ENCODE measurements at regions not wholly inside any gene's neighbourhood (a gene's known extent, or its start where the extent isn't known, plus 50 kb on each side); places are given as distances from the start of the nearest gene placed in this dataset.

- no peak overlapping the region for H3K4me3 ChIP-seq (ENCODE audit: low read depth in 1 of 2, low read length in 2 of 2)
- no peaks in the 10 kb centered on the region for H3K27me3 ChIP-seq (ENCODE audit: low read depth, low read length)
- H3K4me1 ChIP-seq (ENCODE audit: control insufficient read depth in 1 of 2, insufficient read depth in 2 of 2, low read length in 2 of 2), result no peaks in the 10 kb centered on the region
- no peaks in the 10 kb centered on the region for H3K9me3 ChIP-seq (ENCODE audit: control insufficient read depth in 1 of 2, low read length in 2 of 2)
- H3K36me3 ChIP-seq (ENCODE audit: control insufficient read depth in 1 of 2, insufficient read depth in 2 of 2, low read length in 2 of 2), result no peaks in the 10 kb centered on the region
- no peak overlapping the region for H3K27ac ChIP-seq (ENCODE audit: low read length)
Observed at GRCh38 chr14:82511399-82511798, 977.7 kb upstream of the SEL1L start.

- Histone ChIP-seq H3K4me1 (ENCODE audit: control insufficient read depth in 1 of 2, insufficient read depth in 2 of 2, low read length in 2 of 2) (no peaks in the 10 kb centered on the region), H3K4me3 (ENCODE audit: low read depth in 1 of 2, low read length in 2 of 2) (no peak overlapping the region), H3K27ac (ENCODE audit: low read length) (no peak overlapping the region), H3K27me3 (ENCODE audit: low read depth, low read length) (no peaks in the 10 kb centered on the region), H3K36me3 (ENCODE audit: control insufficient read depth in 1 of 2, insufficient read depth in 2 of 2, low read length in 2 of 2) (no peaks in the 10 kb centered on the region), H3K9me3 (ENCODE audit: control insufficient read depth in 1 of 2, low read length in 2 of 2) (no peaks in the 10 kb centered on the region)
Observed at GRCh38 chr14:82520765-82521164, 987.1 kb upstream of the SEL1L start.

GRCh38 chr14:82521191-82521590 is 987.5 kb upstream of the SEL1L start:
- no peak overlapping the region for H3K27ac ChIP-seq (ENCODE audit: low read length)
- no peak overlapping the region for H3K4me3 ChIP-seq (ENCODE audit: low read depth in 1 of 2, low read length in 2 of 2)
- H3K4me1 ChIP-seq (ENCODE audit: control insufficient read depth in 1 of 2, insufficient read depth in 2 of 2, low read length in 2 of 2), result no peaks in the 10 kb centered on the region
- H3K9me3 ChIP-seq (ENCODE audit: control insufficient read depth in 1 of 2, low read length in 2 of 2), result no peaks in the 10 kb centered on the region
- no peaks in the 10 kb centered on the region for H3K27me3 ChIP-seq (ENCODE audit: low read depth, low read length)
- no peaks in the 10 kb centered on the region for H3K36me3 ChIP-seq (ENCODE audit: control insufficient read depth in 1 of 2, insufficient read depth in 2 of 2, low read length in 2 of 2)

- Histone ChIP-seq H3K9me3 (ENCODE audit: control insufficient read depth in 1 of 2, low read length in 2 of 2) (no peaks in the 10 kb centered on the region), H3K27ac (ENCODE audit: low read length) (no peak overlapping the region), H3K4me3 (ENCODE audit: low read depth in 1 of 2, low read length in 2 of 2) (no peak overlapping the region), H3K36me3 (ENCODE audit: control insufficient read depth in 1 of 2, insufficient read depth in 2 of 2, low read length in 2 of 2) (no peaks in the 10 kb centered on the region), H3K4me1 (ENCODE audit: control insufficient read depth in 1 of 2, insufficient read depth in 2 of 2, low read length in 2 of 2) (no peaks in the 10 kb centered on the region), H3K27me3 (ENCODE audit: low read depth, low read length) (no peaks in the 10 kb centered on the region)
Observed at GRCh38 chr14:82528016-82528415, 994.4 kb upstream of the SEL1L start.

- Histone ChIP-seq H3K27me3 (ENCODE audit: low read depth, low read length) (no peaks in the 10 kb centered on the region), H3K4me1 (ENCODE audit: control insufficient read depth in 1 of 2, insufficient read depth in 2 of 2, low read length in 2 of 2) (no peaks in the 10 kb centered on the region)
Observed at GRCh38 chr14:82533351-82533750, 999.7 kb upstream of the SEL1L start.

GRCh38 chr14:82536566-82536965 is 1002.9 kb upstream of the SEL1L start:
- Histone ChIP-seq H3K27me3 (ENCODE audit: low read depth, low read length) (no peaks in the 10 kb centered on the region), H3K4me1 (ENCODE audit: control insufficient read depth in 1 of 2, insufficient read depth in 2 of 2, low read length in 2 of 2) (no peaks in the 10 kb centered on the region), H3K27ac (ENCODE audit: low read length) (no peak overlapping the region), H3K36me3 (ENCODE audit: control insufficient read depth in 1 of 2, insufficient read depth in 2 of 2, low read length in 2 of 2) (no peaks in the 10 kb centered on the region), H3K9me3 (ENCODE audit: control insufficient read depth in 1 of 2, low read length in 2 of 2) (no peaks in the 10 kb centered on the region), H3K4me3 (ENCODE audit: low read depth in 1 of 2, low read length in 2 of 2) (no peak overlapping the region)

More at GRCh38 chr14:82533351-82533750, 999.7 kb upstream of the SEL1L start:
- no peak overlapping the region for H3K4me3 ChIP-seq (ENCODE audit: low read depth in 1 of 2, low read length in 2 of 2)
- no peak overlapping the region for H3K27ac ChIP-seq (ENCODE audit: low read length)
- H3K36me3 ChIP-seq (ENCODE audit: control insufficient read depth in 1 of 2, insufficient read depth in 2 of 2, low read length in 2 of 2), result no peaks in the 10 kb centered on the region
- no peaks in the 10 kb centered on the region for H3K9me3 ChIP-seq (ENCODE audit: control insufficient read depth in 1 of 2, low read length in 2 of 2)

- Histone ChIP-seq H3K27me3 (ENCODE audit: low read depth, low read length) (no peaks in the 10 kb centered on the region), H3K4me3 (ENCODE audit: low read depth in 1 of 2, low read length in 2 of 2) (no peak overlapping the region), H3K36me3 (ENCODE audit: control insufficient read depth in 1 of 2, insufficient read depth in 2 of 2, low read length in 2 of 2) (no peaks in the 10 kb centered on the region), H3K4me1 (ENCODE audit: control insufficient read depth in 1 of 2, insufficient read depth in 2 of 2, low read length in 2 of 2) (no peaks in the 10 kb centered on the region), H3K9me3 (ENCODE audit: control insufficient read depth in 1 of 2, low read length in 2 of 2) (no peaks in the 10 kb centered on the region), H3K27ac (ENCODE audit: low read length) (no peak overlapping the region)
Observed at GRCh38 chr14:82537831-82538230, 1004.2 kb upstream of the SEL1L start.

GRCh38 chr14:82546401-82546800 is 1012.7 kb upstream of the SEL1L start:
- H3K9me3 ChIP-seq (ENCODE audit: control insufficient read depth in 1 of 2, low read length in 2 of 2), result no peaks in the 10 kb centered on the region
- no peaks in the 10 kb centered on the region for H3K4me1 ChIP-seq (ENCODE audit: control insufficient read depth in 1 of 2, insufficient read depth in 2 of 2, low read length in 2 of 2)
- no peak overlapping the region for H3K27ac ChIP-seq (ENCODE audit: low read length)
- no peak overlapping the region for H3K4me3 ChIP-seq (ENCODE audit: low read depth in 1 of 2, low read length in 2 of 2)
- no peaks in the 10 kb centered on the region for H3K27me3 ChIP-seq (ENCODE audit: low read depth, low read length)
- H3K36me3 ChIP-seq (ENCODE audit: control insufficient read depth in 1 of 2, insufficient read depth in 2 of 2, low read length in 2 of 2), result no peaks in the 10 kb centered on the region

- no peaks in the 10 kb centered on the region for H3K4me1 ChIP-seq (ENCODE audit: control insufficient read depth in 1 of 2, insufficient read depth in 2 of 2, low read length in 2 of 2)
- H3K36me3 ChIP-seq (ENCODE audit: control insufficient read depth in 1 of 2, insufficient read depth in 2 of 2, low read length in 2 of 2), result no peaks in the 10 kb centered on the region
- H3K9me3 ChIP-seq (ENCODE audit: control insufficient read depth in 1 of 2, low read length in 2 of 2), result no peaks in the 10 kb centered on the region
- H3K27ac ChIP-seq (ENCODE audit: low read length), result no peak overlapping the region
- H3K4me3 ChIP-seq (ENCODE audit: low read depth in 1 of 2, low read length in 2 of 2), result no peak overlapping the region
- H3K27me3 ChIP-seq (ENCODE audit: low read depth, low read length), result no peaks in the 10 kb centered on the region
Observed at GRCh38 chr14:82549306-82549990, 1015.8 kb upstream of the SEL1L start.

GRCh38 chr14:82562881-82563280 is 1029.2 kb upstream of the SEL1L start:
- no peak overlapping the region for H3K27ac ChIP-seq (ENCODE audit: low read length)
- H3K36me3 ChIP-seq (ENCODE audit: control insufficient read depth in 1 of 2, insufficient read depth in 2 of 2, low read length in 2 of 2), result no peaks in the 10 kb centered on the region
- H3K4me1 ChIP-seq (ENCODE audit: control insufficient read depth in 1 of 2, insufficient read depth in 2 of 2, low read length in 2 of 2), result no peaks in the 10 kb centered on the region
- no peaks in the 10 kb centered on the region for H3K9me3 ChIP-seq (ENCODE audit: control insufficient read depth in 1 of 2, low read length in 2 of 2)
- no peaks in the 10 kb centered on the region for H3K27me3 ChIP-seq (ENCODE audit: low read depth, low read length)
- no peak overlapping the region for H3K4me3 ChIP-seq (ENCODE audit: low read depth in 1 of 2, low read length in 2 of 2)

GRCh38 chr14:82565825-82566224 is 1032.2 kb upstream of the SEL1L start:
- Histone ChIP-seq H3K4me1 (ENCODE audit: control insufficient read depth in 1 of 2, insufficient read depth in 2 of 2, low read length in 2 of 2) (no peaks in the 10 kb centered on the region), H3K9me3 (ENCODE audit: control insufficient read depth in 1 of 2, low read length in 2 of 2) (no peaks in the 10 kb centered on the region), H3K27ac (ENCODE audit: low read length) (no peak overlapping the region), H3K4me3 (ENCODE audit: low read depth in 1 of 2, low read length in 2 of 2) (no peak overlapping the region), H3K27me3 (ENCODE audit: low read depth, low read length) (no peaks in the 10 kb centered on the region), H3K36me3 (ENCODE audit: control insufficient read depth in 1 of 2, insufficient read depth in 2 of 2, low read length in 2 of 2) (no peaks in the 10 kb centered on the region)

- Histone ChIP-seq H3K36me3 (ENCODE audit: control insufficient read depth in 1 of 2, insufficient read depth in 2 of 2, low read length in 2 of 2) (no peaks in the 10 kb centered on the region), H3K27ac (ENCODE audit: low read length) (no peak overlapping the region), H3K4me3 (ENCODE audit: low read depth in 1 of 2, low read length in 2 of 2) (no peak overlapping the region), H3K4me1 (ENCODE audit: control insufficient read depth in 1 of 2, insufficient read depth in 2 of 2, low read length in 2 of 2) (no peaks in the 10 kb centered on the region), H3K27me3 (ENCODE audit: low read depth, low read length) (no peaks in the 10 kb centered on the region), H3K9me3 (ENCODE audit: control insufficient read depth in 1 of 2, low read length in 2 of 2) (no peaks in the 10 kb centered on the region)
Observed at GRCh38 chr14:82587226-82587625, 1053.6 kb upstream of the SEL1L start.
